OCI-LY7 (cell line): ENCODE measurements at regions not wholly inside any gene's neighbourhood (a gene's known extent, or its start where the extent isn't known, plus 50 kb on each side); places are given as distances from the start of the nearest gene placed in this dataset.

Experiments used
- BruUV-seq: library from RNA; stranded (reverse); fragments of 400-500 nt; replicated peaks from 2 replicates; lab custom pipeline; 2021; lab: Mats Ljungman, UMichigan
- CTCF ChIA-PET: fragments of 300-600 bp; sonication (Branson Sonifier 250); formaldehyde crosslinking; loops from one replicate; lab custom pipeline; 2022; ENCODE audit warnings: antibody characterized with exemption; ENCODE audit not compliant: unreplicated experiment; lab: Charles Lee
- POLR2A ChIA-PET: fragments of 300-600 bp; sonication (Branson Sonifier 250); formaldehyde crosslinking; loops from one replicate; lab custom pipeline; 2022; ENCODE audit warnings: antibody characterized with exemption; lab: Charles Lee
- DNase-seq: peaks from one replicate; pipeline ENCODE4 v3.0.0-alpha.2; 2015; ENCODE audit warnings: low spot score
- H2AFZ ChIP-seq: fragments of 200-600 bp; sonication (generic), shearing (Covaris generic); 2 replicates; pipeline ENCODE4 v1.6.1; 2014; ENCODE audit warnings: mild to moderate bottlenecking, antibody characterized with exemption, low read length, moderate library complexity
- H3K27ac ChIP-seq: fragments of 200-600 bp; sonication (generic); 2 replicates; pipeline ENCODE4 v1.5.1; 2014; ENCODE audit warnings: mixed run types, low read depth, mild to moderate bottlenecking, moderate library complexity, low read length, inconsistent platforms; ENCODE audit not compliant: poor library complexity, severe bottlenecking
- H3K36me3 ChIP-seq: fragments of 200-600 bp; sonication (generic); 2 replicates; pipeline ENCODE4 v1.6.1; 2014; ENCODE audit warnings: mild to moderate bottlenecking, antibody characterized with exemption, low read length, moderate library complexity, mixed read lengths; ENCODE audit not compliant: insufficient read depth
- H3K4me1 ChIP-seq: fragments of 200-600 bp; sonication (generic); 2 replicates; pipeline ENCODE4 v1.5.1; 2014; ENCODE audit warnings: mild to moderate bottlenecking, low read length; ENCODE audit not compliant: insufficient read depth, poor library complexity, severe bottlenecking
- H3K4me2 ChIP-seq: fragments of 200-600 bp; sonication (generic); 2 replicates; pipeline ENCODE4 v1.6.1; 2014; ENCODE audit warnings: mild to moderate bottlenecking, low read length
- H3K4me3 ChIP-seq: fragments of 200-600 bp; sonication (generic); 2 replicates; pipeline ENCODE4 v1.5.1; 2014; ENCODE audit warnings: mild to moderate bottlenecking, low read depth, low read length; ENCODE audit not compliant: poor library complexity, severe bottlenecking
- H3K79me2 ChIP-seq: fragments of 200-600 bp; sonication (generic); 2 replicates; pipeline ENCODE4 v1.6.1; 2016; ENCODE audit warnings: low read depth, mild to moderate bottlenecking, low read length, moderate library complexity, mixed read lengths; ENCODE audit not compliant: insufficient read depth
- H3K9me2 ChIP-seq: fragments of 200-600 bp; sonication (generic); 2 replicates; pipeline ENCODE4 v1.6.1; 2016; ENCODE audit warnings: mild to moderate bottlenecking, low read length, mixed read lengths; ENCODE audit not compliant: insufficient read depth
- H3K9me3 ChIP-seq: fragments of 200-600 bp; sonication (generic); 2 replicates; pipeline ENCODE4 v1.6.1; 2014; ENCODE audit warnings: mild to moderate bottlenecking, mixed run types, low read length, mixed read lengths
- H4K20me1 ChIP-seq: fragments of 200-600 bp; sonication (generic); 2 replicates; pipeline ENCODE4 v1.6.1; 2014; ENCODE audit warnings: mild to moderate bottlenecking, antibody characterized with exemption, low read length, moderate library complexity, mixed read lengths; ENCODE audit not compliant: insufficient read depth
- CTCF ChIP-seq: fragments of 200-600 bp; sonication (generic); conservative IDR thresholded peaks from 2 replicates; pipeline ENCODE4 v1.5.1; 2014; ENCODE audit warnings: mild to moderate bottlenecking, antibody characterized with exemption, low read length, moderate library complexity, mixed read lengths
- EZH2phosphoT487 ChIP-seq: fragments of 200-600 bp; sonication (generic); IDR thresholded peaks from 2 replicates; pipeline ENCODE4 v1.6.1; 2018; ENCODE audit warnings: low read depth, borderline replicate concordance, mild to moderate bottlenecking, mixed run types, antibody characterized with exemption, low read length, moderate library complexity, mixed read lengths
- intact Hi-C: fragments of 100-400 bp; cut with micrococcal nuclease; formaldehyde crosslinking; loops from one replicate; pipeline ENCODE4 v1.10.0; 2022; ENCODE audit not compliant: unreplicated experiment

GRCh38 chr4:11495818-11496217 is 67.1 kb upstream of the HS3ST1 start:
- Histone ChIP-seq H3K27ac (no peak overlapping the region), H3K4me2 (no peak overlapping the region), H3K79me2 (no peaks in the 10 kb centered on the region), H4K20me1 (no peaks in the 10 kb centered on the region), H3K36me3 (no peaks in the 10 kb centered on the region), H3K4me3 (no peak overlapping the region), H3K4me1 (no peaks in the 10 kb centered on the region), H2AFZ (no peak overlapping the region), H3K9me2 (no peaks in the 10 kb centered on the region), H3K9me3 (no peaks in the 10 kb centered on the region)
- TF ChIP-seq CTCF (no peak), EZH2phosphoT487 (no peak)
- ChIA-PET CTCF (no interaction called here), POLR2A (no interaction called here)
- intact Hi-C loops = no loop called here
- no peak for DNase-seq
- no TSS peak for BruUV-seq

- POLR2A ChIA-PET = no interaction called here
Measured at GRCh38 chr4:11495291-11495690, 66.6 kb upstream of the HS3ST1 start.

GRCh38 chr4:11494232-11494631 is 65.5 kb upstream of the HS3ST1 start:
- H3K4me2 ChIP-seq = no peak overlapping the region
- H3K4me3 ChIP-seq = no peak overlapping the region
- ChIA-PET POLR2A (no interaction called here), CTCF (no interaction called here)
- TF ChIP-seq EZH2phosphoT487 = no peak
- TF ChIP-seq CTCF = no peak
- no peaks in the 10 kb centered on the region for H3K4me1 ChIP-seq
- intact Hi-C loops = no loop called here
- H3K9me2 ChIP-seq = no peaks in the 10 kb centered on the region
- no peak overlapping the region for H3K27ac ChIP-seq
- no TSS peak for BruUV-seq
- no peak overlapping the region for H2AFZ ChIP-seq
- H3K36me3 ChIP-seq = no peaks in the 10 kb centered on the region
- no peaks in the 10 kb centered on the region for H4K20me1 ChIP-seq
- H3K79me2 ChIP-seq = no peaks in the 10 kb centered on the region
- DNase-seq = no peak
- H3K9me3 ChIP-seq = no peaks in the 10 kb centered on the region

More at GRCh38 chr4:11495291-11495690, 66.6 kb upstream of the HS3ST1 start:
- Histone ChIP-seq H3K4me2 (no peak overlapping the region), H3K36me3 (no peaks in the 10 kb centered on the region), H4K20me1 (no peaks in the 10 kb centered on the region), H2AFZ (no peak overlapping the region), H3K9me3 (no peaks in the 10 kb centered on the region), H3K4me3 (no peak overlapping the region), H3K9me2 (no peaks in the 10 kb centered on the region), H3K4me1 (no peaks in the 10 kb centered on the region), H3K79me2 (no peaks in the 10 kb centered on the region), H3K27ac (no peak overlapping the region)
- intact Hi-C loops = no loop called here
- DNase-seq = no peak
- CTCF ChIA-PET = no interaction called here
- TF ChIP-seq EZH2phosphoT487 (no peak), CTCF (no peak)
- no TSS peak for BruUV-seq
